Stimulated activated CD4-positive, alpha-beta T cell treated with anti-CD3 and anti-CD28 coated beads, Interleukin-12 subunit alpha, Interleukin-12 subunit beta, amount 100 ng/mL, for 24 hours (primary cell): ENCODE measurements at regions not wholly inside any gene's neighbourhood (a gene's known extent, or its start where the extent isn't known, plus 50 kb on each side); places are given as distances from the start of the nearest gene placed in this dataset.

ENCODE experiments used
- DNase-seq, 2 experiments: peaks; one replicate each; pipeline ENCODE4 v3.0.0-alpha.2; 2020; ENCODE audit warnings: low read depth in 2 of 2

DNA sequence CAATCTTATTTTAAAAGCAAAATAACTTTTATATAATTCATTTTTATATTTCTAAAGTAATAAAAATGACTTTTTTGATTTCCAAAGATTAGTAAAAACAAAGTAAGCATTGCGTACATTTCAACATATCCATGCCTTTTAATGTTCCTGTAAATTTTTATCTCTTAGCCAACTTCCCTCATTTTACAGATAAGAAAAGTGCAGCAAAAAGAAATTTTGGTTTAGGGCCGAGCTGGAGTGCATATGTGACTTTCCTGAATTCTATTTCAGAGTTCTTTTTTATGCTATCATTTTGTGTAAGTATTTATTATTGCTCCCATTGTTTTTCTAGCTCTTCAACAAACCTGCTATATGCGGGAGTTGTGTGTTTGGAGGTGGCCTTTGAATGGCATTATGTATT, 195.3 kb downstream of the NHLRC3 start:
- no peak for DNase-seq

DNA sequence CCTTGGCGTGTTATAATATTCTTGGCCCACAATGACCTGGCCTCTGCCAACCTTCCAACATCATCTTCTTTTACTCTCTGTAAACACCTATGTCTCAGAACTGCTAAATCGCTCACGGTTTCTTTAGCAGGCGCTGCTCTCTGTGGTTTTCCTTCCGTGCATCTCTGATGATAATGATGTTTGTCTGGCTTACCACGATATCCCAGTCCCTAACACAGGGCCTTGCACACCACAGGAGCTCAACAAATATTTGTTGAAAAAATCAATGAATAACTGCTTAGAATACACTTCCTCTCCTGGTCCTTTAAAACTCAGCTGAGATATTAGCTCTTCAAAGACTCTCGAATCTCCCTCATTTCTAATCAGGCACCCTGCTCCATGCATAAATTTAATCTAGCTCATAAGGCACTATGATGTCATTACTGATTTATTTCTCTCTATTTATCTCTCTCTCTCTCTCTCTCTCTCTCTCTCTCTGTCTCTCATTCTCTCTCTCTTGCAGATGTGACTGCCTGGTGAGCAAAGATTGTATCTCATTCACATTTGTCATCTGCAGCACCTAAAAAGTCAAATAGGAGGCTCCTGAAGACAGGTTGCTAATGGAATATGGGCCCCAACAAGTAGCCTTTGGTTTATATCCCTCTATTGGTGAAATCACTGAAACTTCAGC, 206.4 kb downstream of the NHLRC3 start:
- DNase-seq, result no peak

DNA sequence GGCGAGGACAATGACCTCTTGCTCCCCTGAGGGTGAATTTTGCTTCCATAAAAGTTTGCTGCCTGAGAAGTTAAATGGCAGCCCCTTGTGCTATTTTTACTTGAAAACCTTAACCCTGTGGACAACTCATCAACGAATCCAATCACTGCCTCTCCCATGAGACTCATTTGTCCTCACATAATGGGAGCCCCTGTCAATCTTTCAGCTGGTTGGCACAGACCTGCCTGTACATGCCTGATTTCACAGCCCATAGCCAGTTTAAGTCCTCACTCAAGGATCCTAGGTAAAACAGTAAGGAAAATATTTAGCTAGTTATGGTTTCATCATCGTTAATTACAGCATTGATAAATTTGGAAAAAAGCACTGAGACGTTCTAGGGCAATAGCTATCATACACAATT, 207.4 kb downstream of the NHLRC3 start:
- DNase-seq, result no peak

DNA sequence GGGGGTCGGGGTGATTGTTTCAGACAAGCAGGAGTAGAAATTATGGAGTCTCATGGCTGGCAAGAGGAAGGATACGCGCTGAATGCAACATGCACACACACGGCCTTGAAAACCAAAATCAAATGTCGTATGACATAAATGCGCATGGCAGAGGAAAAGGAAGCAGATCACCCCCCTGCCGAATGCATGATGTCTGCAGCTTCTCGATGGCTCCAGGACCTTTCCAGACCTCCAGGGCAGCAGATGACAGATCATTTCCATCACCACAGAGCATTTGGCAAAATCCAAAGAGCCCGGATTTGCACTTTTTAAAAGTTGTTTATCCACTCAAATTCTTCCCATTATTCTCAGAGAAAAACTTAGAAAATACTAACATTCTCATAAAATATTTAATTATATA, 211.7 kb downstream of the NHLRC3 start:
- DNase-seq, result no peak

DNA sequence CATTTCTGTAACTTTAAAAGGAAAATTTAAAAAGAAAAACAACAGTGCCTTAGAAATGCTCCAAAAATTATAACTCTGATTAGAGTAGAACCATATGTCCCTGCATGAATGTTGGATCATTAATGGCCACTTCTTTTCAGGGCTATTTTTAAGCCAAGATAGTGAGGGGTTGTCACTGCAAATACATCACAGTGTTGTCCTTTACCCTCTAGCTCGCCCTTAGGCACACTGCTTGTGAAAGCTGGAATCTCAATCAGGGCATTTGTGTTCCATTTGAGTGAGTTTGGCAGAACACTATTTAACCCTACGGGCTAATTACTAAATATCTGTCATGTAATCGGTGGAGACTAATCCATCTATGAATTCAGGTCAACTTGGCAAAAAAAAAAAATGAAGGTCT, 212.2 kb downstream of the NHLRC3 start:
- DNase-seq, result no peak

DNA sequence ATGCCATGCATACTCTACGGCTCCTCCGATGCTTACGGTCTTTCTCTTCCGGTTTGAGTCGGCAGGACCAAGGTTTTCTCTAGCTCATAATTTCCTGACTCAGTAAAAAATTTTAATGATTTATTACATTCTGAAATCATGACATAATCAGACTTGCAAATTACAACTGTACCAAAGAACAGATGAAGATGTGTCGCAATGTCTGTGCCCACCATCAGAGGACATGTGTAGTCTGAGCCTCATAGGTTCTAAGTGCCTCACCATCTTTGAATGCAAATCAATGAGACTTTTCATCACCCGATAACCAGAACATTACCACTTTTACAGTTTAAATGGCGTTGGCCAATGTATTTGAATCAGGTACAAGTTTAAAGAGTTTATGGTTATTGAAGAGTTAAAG, 213.1 kb downstream of the NHLRC3 start:
- DNase-seq, result no peak

DNA sequence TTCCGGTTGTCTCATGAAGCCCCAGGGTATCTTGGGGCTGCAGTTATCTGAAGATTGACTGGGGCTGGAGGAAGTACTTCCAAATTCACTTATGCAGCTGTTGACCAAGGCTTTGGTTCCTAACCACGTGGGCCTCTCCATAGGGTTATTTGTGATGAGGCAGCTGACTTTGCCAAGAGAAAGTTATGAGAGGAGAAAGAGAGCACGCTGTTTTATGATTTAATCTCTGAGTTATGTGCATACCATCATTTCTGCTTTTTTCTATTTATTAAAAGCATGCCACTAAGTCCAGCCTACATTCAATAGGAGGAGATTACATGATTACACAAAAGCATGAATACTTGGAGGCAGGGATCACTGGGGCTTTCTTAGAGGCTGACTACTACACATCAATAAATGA, 215.5 kb downstream of the NHLRC3 start:
- no peak for DNase-seq

DNA sequence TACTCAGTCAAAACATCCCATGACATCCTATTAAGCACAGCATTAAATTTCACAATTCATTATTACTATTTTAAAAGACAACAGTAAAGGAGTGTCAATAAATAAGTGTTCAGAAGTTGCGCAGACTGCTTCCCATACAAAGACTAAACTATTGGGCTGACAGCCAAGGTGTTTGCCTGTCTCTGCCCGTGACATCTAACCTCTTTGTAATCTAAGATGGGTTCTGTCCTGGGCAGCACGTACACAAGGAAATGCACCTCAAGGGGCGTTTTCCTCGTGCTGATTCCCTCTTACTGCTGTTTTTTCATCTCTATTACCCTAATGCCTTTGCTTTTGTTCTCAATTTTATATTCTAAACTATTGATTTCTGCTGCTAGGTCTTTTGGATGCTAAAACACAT, 216.3 kb downstream of the NHLRC3 start:
- no peak for DNase-seq

DNA sequence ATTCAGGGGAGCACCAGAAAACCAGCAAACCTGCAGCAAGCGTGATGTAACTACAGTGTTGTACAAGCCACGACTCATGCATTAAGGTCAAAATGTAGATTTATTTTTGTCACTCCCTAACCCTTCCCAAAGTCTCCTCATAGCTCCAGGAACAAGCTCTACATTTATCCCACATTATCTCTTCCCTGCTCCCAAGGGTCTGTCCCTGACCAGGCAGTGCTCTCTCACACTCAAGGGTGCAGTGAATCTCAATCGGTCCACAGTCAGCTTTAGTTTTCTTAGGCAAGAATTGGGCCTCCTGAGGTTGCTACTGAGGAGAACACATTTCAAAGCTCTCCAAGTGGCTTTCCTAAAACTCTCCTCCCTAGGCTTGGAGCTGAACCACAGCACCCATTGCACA, 219.4 kb downstream of the NHLRC3 start:
- DNase-seq, result no peak

DNA sequence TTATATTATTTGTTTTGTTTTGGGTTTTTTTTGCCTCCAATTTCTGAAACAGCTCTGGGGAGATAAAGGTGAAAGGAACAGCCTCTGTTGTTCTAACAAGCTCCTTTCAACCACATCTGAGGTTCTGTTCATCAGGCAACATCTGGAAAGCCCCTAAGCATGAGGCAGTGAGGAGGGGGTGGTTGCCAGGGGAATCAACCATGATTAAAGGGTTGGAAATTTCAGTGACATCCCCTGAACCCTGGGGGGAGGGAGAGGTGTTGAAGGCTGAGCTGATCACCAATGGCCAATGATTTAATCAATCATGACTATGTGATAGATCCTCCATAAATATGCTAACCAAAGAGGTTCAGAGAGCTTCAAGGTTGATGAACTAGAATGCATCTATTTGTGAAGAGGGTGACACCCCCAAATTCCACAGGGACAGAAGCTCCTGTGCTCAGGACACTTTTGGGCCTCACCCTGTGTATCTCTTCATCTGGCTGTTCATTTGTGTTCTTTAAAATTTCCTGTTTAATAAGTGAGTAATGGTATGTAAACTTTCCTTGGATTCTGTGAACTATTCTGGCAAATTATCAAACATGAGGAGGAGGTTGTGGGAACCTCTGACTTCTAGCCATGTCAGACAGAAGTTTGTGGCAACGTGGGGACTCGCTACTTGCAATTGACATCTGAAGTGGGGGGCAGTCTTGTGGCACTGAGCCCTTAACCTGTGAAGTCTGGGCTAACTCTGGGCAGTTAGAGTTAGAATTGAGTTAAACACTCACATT, 221.3 kb downstream of the NHLRC3 start:
- no peak for DNase-seq

DNA sequence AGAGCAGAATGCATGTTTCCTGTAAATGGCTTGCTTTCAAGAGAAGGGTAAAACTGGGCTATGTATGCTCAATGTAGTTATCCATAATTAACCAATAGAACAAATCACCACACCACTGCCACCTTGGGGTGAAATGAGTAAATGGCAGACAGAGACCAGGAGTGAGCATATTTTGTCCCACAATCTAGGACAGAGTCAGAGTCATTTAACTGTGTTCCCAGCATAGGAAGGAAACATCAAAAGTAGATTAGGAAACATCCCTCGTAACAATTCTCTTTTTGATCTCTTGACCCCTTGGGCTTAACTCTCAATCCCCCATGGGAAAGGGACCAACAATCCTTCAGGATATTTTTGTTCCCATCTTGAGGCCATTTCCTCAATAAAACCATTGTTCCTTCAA, 224.8 kb downstream of the NHLRC3 start:
- peak in 1 of 2 experiments; percentile 39 for DNase-seq

DNA sequence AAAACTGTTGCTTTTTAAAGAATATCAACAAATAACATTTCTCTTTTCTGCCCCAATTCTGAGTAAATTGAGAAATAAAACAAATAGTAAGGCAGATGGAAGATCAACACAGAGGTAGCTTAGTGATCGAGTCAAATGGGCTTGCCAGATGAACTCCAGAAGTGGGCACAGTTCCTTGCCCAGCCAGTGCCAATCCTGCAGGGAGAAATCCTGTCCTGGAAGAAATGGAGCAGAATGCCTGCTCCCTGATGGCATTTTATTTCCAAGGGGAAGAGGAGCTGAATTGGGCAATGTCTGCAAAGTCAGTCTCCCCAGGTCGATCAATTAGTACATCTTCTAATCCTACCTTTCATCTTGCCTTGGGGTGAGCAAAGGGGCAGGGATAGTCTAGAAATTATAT, 225.3 kb downstream of the NHLRC3 start:
- DNase-seq, result no peak

DNA sequence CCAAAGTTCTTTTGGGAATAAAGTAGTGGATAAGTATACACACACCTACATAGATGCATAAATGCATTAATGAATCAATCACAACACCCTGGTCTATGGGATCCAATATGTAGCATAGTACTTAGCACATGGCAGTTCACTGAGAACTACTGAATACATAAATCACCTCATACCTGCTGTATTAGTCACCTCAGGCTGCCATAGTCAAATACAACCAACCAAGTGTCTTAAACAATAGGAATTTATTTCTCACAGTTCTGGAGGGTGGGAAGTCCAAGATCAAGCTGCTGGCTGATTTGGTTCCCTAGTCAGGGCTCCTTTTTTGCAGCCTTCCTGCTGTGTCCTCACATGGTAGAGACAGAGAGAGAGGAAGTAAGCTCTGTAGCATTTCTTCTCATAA, 228.2 kb downstream of the NHLRC3 start:
- DNase-seq, result no peak

DNA sequence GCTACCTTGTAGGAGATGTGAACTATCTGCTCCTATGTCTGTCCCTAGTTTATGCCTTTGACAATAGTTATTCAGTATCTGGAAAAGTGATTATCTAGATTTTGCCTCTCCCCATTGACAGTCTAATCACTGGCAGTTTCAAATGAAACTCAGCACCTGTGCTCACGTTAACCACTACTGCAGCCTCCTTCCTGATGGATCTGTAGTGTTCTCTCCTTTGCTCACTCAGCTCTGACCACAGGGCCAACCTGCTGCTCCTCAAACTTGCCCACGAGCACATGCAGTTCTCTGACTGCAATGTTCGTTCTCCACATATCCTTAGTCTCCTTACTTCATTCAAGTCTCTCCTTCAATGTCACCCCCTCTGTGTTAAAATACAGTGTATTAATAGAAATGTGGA, 230.1 kb downstream of the NHLRC3 start:
- no peak for DNase-seq

DNA sequence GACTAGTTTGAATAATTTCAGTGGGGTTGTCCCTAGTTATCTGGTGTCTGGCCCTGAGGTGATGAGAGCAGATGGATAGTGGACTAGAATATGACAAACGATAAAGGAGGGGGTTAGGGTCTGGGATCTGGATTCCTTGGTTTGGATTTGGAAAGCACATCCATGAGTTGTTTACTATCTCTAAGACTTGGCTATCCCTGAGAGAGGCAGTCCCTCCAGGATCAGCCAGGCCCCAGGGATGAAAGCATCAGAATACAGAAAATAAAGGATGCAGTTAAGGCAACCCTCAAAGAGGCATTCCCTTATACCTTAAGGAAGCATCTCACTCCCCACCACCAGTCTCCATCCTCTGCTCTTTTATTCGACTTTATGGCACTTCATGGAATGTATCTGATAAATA, 230.7 kb downstream of the NHLRC3 start:
- no peak for DNase-seq

DNA sequence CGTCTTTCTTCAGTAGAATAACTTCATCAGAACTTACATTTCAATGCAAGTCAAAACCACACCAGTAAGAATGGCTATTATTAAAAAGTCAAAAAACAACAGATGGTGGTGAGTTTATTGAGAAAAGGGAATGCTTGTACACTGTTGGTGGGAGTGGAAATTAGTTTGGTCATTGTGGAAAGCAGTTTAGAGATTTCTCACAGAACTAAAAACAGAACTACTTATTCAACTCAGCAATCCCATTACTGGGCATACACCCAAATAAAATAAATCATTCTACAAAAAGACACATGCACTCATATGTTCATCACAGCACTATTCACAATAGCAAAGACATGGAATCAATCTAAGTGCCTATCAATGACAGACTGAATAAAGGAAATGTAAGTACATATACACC, 231.2 kb downstream of the NHLRC3 start:
- no peak for DNase-seq

DNA sequence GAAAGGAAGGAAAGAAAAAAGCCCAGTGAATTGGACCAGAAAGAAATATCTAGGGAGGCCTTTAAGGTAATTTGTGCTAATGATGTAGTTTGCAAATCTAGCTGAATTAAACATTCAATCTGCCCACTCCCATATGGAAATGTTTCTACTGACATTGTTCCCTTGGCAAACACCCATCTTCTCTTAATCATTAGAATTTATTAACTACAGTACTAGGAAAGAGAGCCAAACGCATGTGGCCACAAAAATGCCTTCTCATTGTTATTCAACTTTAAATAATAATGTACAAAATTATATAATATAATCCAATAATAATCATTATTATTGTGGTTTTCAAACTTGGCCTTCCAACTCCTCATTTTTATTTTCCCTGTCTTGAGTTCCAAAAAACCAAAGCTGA, 234.7 kb downstream of the NHLRC3 start:
- no peak for DNase-seq

DNA sequence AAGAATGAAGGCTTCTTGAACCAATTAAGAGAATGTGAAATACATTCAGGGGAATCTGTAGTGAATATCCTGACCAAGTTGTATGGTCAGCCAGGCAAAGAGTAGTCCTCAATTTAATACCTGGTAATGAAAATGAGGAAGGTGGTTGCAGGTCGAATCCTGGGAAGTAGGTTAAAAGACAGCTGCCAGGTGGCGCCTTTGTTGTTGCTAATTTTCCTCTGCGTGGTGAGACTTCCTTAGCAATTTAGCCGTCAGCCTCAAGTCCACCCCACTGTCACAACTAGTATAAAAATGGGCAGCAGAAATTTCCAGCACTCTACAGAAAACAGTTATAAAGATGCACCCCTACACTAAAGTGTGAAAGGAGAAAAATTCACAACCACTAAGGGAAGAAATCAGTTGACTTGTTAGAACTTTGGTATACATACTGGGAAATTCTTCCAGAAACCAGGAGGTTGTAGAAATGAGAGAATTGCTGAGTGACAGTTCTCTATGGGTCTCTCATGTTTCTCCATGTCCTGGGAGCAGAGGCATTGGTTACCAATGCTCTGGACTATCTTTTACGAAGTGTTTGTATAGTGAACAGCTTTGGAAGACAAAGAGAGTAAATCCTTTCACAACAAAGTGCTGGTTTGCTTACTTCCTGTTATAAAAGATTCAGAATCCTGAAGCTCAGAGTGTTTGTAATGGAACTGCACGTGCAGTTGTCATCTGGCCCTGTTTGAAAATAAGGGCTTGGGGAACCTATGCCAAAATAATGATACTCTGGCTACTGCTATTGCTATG, 235.9 kb downstream of the NHLRC3 start:
- DNase-seq, result no peak

DNA sequence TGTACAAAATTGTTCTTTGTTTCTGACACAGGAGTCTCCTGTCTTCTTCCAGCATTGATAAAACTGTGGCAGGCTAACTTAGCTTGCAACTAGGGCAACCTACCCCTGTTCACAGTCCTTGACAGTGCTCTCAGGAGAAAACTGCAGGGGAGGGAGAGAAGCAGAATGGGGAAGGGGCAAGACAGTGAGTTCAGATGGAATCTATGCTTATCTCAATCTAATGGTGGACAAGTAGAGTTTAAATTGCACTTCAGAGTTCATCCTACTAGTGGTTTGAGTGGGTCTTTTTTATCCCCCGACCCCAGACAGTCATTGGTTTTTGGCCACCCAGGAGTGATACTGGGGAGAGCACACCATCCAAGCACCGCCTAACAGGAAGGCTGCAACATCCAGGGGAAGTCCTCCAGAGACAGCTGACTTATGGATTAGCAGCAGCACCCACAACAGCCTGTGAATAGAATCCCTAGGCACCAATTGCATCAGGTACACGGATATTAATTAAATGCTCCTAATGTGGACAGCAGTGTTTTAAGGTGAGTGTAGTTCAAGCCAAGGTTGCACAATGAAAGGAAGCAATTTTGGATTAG, 236.6 kb downstream of the NHLRC3 start:
- DNase-seq, result no peak

DNA sequence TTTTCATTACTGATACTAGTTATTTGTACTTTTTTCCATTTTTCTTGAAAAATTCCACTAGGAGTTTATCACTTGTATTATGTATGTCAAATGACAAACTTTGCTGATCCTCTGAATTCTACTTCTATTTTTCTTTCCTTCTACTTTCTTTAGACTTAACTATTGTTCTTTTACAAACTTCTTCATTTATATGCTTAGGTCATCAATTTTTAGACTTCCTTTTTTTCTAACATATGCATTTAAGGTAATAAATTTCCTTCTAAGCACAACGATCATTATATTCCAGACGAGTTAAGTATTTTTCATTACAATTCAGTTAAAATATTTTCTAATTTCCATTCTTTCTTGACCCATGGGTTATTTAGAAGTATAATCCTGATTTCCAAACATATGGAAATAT, 240.8 kb downstream of the NHLRC3 start:
- DNase-seq, result no peak

DNA sequence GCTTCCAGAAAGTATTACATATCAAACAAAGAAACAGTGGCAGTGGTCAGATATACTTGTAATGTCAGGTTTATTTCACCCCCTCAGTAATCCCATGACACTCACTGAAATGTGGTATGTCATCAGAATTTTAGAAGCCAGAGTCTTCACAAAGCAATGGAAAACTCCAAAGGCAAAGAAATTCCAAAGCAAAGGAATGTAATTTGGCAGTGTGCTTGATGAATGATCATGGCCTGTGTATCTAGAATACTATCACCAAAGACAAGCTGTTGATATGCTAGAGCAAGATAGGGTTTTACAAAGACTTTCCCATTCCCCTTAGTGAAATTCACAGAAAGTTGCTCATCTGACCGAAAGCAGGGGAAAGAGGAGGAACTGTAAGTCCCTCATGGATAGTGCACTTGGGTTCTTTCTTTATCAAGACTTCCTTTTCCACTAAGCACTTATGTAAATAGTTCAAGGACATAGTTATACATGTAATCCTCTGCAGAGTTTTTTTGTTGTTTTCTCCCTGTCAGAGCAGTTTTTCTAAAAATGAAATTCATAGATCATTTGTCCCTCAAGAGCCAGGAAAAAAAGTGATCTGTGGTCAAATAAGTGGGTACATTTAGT, 243.4 kb downstream of the NHLRC3 start:
- DNase-seq, result no peak

DNA sequence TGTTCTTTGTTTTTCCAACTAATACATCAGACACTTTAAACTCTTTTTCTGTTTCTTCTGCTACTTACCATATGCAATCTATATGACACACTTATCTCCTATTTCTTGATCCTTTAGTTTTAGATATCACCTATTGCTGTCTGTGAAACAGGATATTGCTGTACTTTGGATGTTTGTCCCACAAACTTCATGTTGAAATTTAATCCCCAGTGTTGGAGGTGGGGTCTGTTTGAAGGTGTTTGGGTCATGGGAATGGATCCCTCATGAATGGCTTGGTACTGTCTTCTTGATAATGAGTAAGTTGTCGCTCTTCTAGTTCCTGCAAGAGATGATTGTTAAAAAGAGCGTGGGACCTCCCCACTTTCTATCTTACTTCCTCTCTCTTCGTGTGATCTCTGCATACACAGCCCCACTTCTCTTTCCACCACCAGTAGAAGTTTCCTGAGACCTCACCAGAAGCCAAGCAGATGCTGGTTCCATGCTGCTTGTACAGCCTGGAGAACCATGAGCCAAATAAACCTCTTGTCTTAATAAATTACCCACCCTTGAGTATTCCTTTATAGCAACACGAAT, 244.2 kb downstream of the NHLRC3 start:
- no peak for DNase-seq
